Fibroblast of peridontal ligament (primary cell): ENCODE measurements at regions not wholly inside any gene's neighbourhood (a gene's known extent, or its start where the extent isn't known, plus 50 kb on each side); places are given as distances from the start of the nearest gene placed in this dataset.

Experiments
- DNase-seq: peaks from one replicate; pipeline ENCODE4 v3.0.0-alpha.2; 2010; ENCODE audit errors: extremely low read depth

DNA sequence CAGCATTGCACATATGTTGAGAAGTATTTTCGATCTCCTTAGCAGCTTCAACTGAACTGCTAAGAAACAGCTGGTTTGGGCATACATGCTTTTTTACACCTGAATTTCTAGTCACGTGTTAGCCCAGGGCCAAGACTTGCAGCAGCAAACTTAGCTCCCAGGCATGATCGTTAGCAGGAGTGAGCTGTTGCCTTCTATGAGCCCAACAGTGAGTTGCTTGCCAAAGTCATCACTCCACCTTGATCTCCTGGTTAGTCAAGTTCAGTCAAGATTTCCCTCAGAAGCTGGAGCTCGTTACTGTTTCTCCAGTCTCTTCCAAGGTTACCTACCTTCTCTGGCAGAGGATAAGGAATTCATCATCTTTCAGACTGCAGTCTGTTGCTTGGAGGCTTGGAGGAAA, 100.4 kb upstream of the SEMA6D start:
- no peak for DNase-seq

- no peak for DNase-seq
These were observed 99.1 kb upstream of the SEMA6D start for GRCh38 chr15:47618241-47618640.

GRCh38 chr15:47620960-47621681, 96.2 kb upstream of the SEMA6D start:
- no peak for DNase-seq

- DNase-seq: no peak
These were observed 95.2 kb upstream of the SEMA6D start for GRCh38 chr15:47622055-47622454.

- DNase-seq: no peak
These were observed 92.8 kb upstream of the SEMA6D start for GRCh38 chr15:47624503-47624902.

GRCh38 chr15:47639042-47639441, 78.3 kb upstream of the SEMA6D start:
- no peak for DNase-seq

GRCh38 chr15:47640079-47640478, 77.2 kb upstream of the SEMA6D start:
- no peak for DNase-seq

- DNase-seq: no peak
These were observed 76.4 kb upstream of the SEMA6D start for GRCh38 chr15:47640901-47641300.

DNA sequence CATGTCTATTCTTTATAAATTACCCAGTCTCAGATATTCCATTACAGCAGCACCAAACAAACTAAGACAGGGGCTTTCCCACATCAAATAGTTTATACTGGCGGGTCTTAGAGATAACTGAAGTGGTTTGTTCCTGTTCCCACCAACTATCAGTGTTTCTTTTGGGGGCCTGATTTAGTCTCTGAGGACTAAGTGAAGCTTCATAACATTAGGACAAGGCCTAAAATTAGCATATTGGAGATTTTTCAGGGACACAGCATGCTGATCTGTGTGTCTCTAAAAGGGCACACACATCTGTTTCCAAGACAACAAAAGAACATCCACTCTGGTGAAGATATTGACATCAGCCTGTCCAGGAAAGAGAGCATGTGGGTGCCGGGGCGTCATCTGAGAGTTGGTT, 72.6 kb upstream of the SEMA6D start:
- DNase-seq: no peak

DNA sequence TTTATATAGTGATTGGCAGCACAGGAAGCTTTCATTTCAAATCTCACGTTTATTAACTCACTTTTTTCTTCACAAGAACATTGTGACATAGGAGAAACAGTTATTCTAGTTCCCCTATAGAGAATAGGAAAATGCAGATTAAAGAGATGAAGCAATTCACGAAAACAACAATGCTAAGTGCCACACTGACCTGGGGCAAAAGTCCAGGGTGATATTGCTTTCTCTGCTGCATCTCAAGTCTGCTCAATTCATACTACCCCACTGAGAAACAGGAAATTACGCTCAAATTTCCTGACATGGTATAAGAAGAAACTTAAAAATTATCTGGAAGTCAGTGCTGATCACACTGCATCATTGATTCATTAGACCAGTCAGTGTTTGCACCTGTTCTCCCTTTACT, 66.7 kb upstream of the SEMA6D start:
- no peak for DNase-seq

- no peak for DNase-seq
These were observed 65.0 kb upstream of the SEMA6D start for GRCh38 chr15:47652328-47652727.

GRCh38 chr15:47652844-47653243, 64.5 kb upstream of the SEMA6D start:
- DNase-seq: no peak

DNA sequence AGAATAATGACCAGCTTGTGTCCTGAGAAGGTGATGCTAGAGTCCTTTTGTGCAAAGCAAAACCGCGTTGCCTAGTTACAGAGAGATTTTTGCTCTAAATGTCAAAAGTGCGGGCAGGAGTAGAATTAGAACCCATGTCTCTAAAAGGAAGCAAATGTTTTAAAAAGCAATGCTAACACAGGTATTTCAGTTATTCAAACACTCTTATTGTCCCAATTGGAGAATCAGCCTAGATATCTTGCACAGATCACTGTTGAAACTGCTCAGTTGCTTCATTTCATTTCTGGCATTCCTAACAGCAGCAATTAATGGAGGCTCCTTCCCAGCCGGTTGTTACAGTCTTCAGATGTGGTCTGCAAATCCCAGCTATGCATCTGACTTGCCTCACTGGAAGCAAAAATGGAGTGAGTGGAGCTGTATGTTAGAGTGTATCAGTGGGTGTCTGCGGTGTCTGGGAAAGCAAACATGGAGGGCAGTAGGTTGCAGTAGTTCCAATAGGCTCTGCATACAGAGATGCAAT, 55.6 kb upstream of the SEMA6D start:
- peak; percentile 7 for DNase-seq

DNA sequence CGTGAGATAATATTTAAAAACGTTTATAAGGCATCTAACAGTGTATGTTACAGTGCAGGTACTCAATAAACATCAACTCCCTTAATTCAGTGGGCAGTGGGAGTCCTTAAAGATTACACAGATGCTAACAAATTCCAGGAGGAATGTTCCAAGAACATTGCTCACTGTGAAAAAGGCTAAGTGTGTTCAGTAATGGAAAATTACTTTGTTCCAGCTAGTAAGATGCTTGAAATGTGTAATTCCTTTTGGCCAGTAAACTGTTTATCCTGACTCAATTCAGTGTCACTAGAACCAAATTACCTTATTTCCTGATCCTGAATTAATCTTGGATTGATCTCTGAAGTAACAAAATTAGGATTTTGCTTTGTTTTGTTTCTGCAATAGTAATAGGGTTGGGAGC, 54.2 kb upstream of the SEMA6D start:
- DNase-seq: peak; percentile 5
